ENCODE measurements at regions not wholly inside any gene's neighbourhood (a gene's known extent, or its start where the extent isn't known, plus 50 kb on each side); places are given as distances from the start of the nearest gene placed in this dataset.
A peak's percentile ranks its signal among the peaks of the same experiment; 100 is the strongest.
"Not testable (repeated sequence)": the region's sequence is repeated elsewhere in the genome, so short reads cannot be mapped to it uniquely, and the experiment has no call there.

DNA sequence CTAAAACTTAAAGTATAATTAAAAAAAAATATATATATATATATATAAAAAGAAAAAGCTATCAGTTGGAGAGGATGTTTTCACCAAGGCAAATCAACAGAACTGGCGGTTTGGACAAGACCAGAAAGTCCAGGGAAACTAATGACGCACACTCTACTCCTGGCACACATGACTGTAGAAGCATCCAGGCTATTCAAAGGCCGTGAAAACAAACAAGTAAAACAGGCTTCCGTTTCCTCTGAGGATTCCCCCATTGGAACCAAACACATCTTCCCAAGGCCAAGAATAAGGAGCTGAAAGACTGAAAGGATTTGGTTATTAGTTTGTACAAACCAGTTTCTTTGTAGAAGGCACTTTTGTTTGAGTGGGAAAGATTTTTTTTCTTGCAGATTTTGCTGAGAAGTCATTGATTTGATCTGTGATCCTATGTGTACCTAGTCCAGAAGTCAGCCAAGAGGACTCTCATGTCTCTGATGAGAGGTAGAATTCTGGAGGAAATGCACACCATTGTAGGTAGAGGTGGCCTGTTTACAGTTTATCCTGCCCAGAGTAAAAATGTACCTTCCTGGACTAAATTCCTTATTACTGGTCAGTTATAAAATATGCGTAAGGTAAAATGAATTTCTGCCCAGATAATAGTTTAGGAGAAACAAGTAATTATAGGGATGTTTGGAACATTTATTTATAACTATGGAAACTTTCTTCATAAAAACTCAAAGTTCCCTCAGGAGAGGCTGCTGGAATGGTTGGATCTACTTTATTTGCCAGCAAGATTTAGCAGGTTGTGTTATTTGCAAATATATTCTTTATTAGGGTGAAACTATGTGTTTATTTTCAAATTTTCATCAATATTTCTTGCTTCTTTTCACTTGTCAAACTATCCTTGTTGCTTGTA lies 66.5 kb downstream of the DMP1 start:
- peak overlapping the region in 3 of 4 donors; percentile 12 to 16 (median 12) for H3K27ac ChIP-seq
- no peaks in the 10 kb centered on the region for H3K4me1 ChIP-seq
- no peaks in the 10 kb centered on the region for H3K9me3 ChIP-seq
- peak; percentile 85 for ATAC-seq
- WGBS, 2 donors (ENCODE audit: low coverage in 1 of 2) = 50 to 63% methylated on average over 5 of the region's 5 CpGs
- TF ChIP-seq CTCF (IDR thresholded peaks at IDR 0.05) = no peak
- no peak for TF ChIP-seq POLR2A (IDR thresholded peaks at IDR 0.05)
- no peak for TF ChIP-seq POLR2AphosphoS5 (IDR thresholded peaks at IDR 0.05)
- H3K36me3 ChIP-seq = no peaks in the 10 kb centered on the region
- H3K4me3 ChIP-seq = no peak overlapping the region
- no peaks in the 10 kb centered on the region for H3K27me3 ChIP-seq

DNA sequence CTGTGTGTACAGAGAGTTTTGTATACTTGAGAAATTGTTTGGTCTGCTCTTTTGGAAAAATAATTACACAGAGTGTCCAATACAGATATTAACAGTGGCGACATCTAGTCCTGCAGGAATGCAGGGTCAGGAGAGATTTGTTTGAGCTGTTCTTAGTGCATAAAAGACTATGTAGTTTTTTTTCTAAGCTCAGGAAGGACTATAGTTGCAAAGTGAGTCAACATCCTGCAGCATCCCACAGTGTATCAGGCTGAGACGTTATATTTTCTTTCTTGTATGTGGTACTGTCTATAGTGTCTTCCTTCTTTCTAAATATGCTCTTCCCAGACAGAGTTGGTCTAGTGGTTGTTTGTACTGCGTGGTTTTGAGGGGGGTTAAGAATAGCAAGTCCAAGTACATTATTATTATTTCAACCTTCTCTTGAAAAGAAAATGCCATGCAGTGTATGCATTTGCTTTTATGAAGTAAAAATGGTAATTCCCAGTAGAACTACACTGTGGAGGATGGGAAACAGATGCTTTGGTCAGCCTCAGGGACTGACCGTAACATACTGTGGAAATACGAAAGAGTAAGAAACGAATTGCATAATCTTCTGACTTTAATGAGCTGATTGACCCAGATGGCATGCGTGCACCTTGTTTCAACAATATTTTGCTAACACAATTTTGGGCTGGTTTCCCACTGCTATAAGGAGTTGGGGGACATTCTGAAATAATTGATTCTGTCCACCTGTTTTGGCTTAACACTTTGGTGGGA lies 67.4 kb downstream of the DMP1 start:
- WGBS, 2 donors (ENCODE audit: low coverage in 1 of 2) = 57 to 62% methylated on average over 6 to 7 of the region's 7 CpGs
- no peaks in the 10 kb centered on the region for H3K9me3 ChIP-seq
- H3K4me1 ChIP-seq = no peaks in the 10 kb centered on the region
- no peaks in the 10 kb centered on the region for H3K36me3 ChIP-seq
- peak; percentile 72 for ATAC-seq
- H3K27me3 ChIP-seq = no peaks in the 10 kb centered on the region
- TF ChIP-seq POLR2A (IDR thresholded peaks at IDR 0.05) = no peak
- peak; percentile 13 for TF ChIP-seq POLR2AphosphoS5 (IDR thresholded peaks at IDR 0.05)
- TF ChIP-seq CTCF (IDR thresholded peaks at IDR 0.05) = no peak
- TF ChIP-seq EP300 (IDR thresholded peaks at IDR 0.05) = no peak
- H3K4me3 ChIP-seq = no peak overlapping the region
- H3K27ac ChIP-seq = peak overlapping the region in 3 of 4 donors; percentile 12 to 39 (median 16)

GRCh38 chr4:87718217-87718835 lies 68.2 kb downstream of the DMP1 start:
- peak; percentile 49 for ATAC-seq
- no peak for TF ChIP-seq POLR2A (IDR thresholded peaks at IDR 0.05)
- TF ChIP-seq CTCF (IDR thresholded peaks at IDR 0.05) = no peak
- TF ChIP-seq POLR2AphosphoS5 (IDR thresholded peaks at IDR 0.05) = no peak
- TF ChIP-seq EP300 (IDR thresholded peaks at IDR 0.05) = no peak
- H3K27ac ChIP-seq = peak overlapping the region in 1 of 4 donors; percentile 39
- no peaks in the 10 kb centered on the region for H3K4me1 ChIP-seq
- no peaks in the 10 kb centered on the region for H3K9me3 ChIP-seq
- no peaks in the 10 kb centered on the region for H3K36me3 ChIP-seq
- no peaks in the 10 kb centered on the region for H3K27me3 ChIP-seq
- WGBS, 2 donors (ENCODE audit: low coverage in 1 of 2) = 76 to 98% methylated on average over 4 to 5 of the region's 5 CpGs
- H3K4me3 ChIP-seq = no peak overlapping the region

- Histone ChIP-seq H3K4me3 (no peak overlapping the region), H3K4me1 (no peaks in the 10 kb centered on the region), H3K36me3 (no peaks in the 10 kb centered on the region), H3K9me3 (no peaks in the 10 kb centered on the region), H3K27ac (no peak overlapping the region), H3K27me3 (no peaks in the 10 kb centered on the region)
- WGBS, 2 donors (ENCODE audit: low coverage in 1 of 2) = 50 to 71% methylated on average over 1 of the region's 1 CpG
- no peak for ATAC-seq
- TF ChIP-seq POLR2A (IDR thresholded peaks at IDR 0.05) (no peak), POLR2AphosphoS5 (IDR thresholded peaks at IDR 0.05) (no peak), CTCF (IDR thresholded peaks at IDR 0.05) (no peak), EP300 (IDR thresholded peaks at IDR 0.05) (no peak)
Observed at GRCh38 chr4:87720094-87720691, 70.1 kb downstream of the DMP1 start.

- H3K27me3 ChIP-seq, H3K36me3 ChIP-seq, ATAC-seq, H3K9me3 ChIP-seq, H3K4me1 ChIP-seq, H3K4me3 ChIP-seq, H3K27ac ChIP-seq: not testable (repeated sequence)
- WGBS, 2 donors (ENCODE audit: low coverage in 1 of 2) = no CpG with 5 or more reads among the region's 1 CpG
Observed at GRCh38 chr4:87725287-87725686, 74.1 kb upstream of the IBSP start.

Data from gastroesophageal sphincter (tissue), 4 donors.